ENCODE measurements at regions not wholly inside any gene's neighbourhood (a gene's known extent, or its start where the extent isn't known, plus 50 kb on each side); places are given as distances from the start of the nearest gene placed in this dataset.

DNA sequence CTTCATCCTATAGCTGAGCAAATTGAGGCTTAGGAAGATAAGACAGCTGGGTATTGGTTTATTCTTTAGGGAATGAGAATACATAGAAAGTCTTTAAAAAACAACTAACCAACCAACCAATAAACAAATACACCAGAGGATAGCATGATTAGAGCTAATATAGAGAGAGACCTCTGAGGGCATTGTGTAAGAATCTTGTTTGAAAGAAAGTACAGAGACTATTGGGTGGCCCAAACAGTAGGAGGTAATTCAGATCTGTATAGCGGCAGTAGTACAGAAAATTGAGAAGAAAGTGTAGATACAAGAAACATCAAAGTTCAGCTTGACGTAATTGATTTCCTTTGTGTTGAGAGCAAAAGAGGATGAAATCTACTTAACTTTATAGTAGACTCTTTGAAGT is 1951.0 kb upstream of the ADGRL3 start:
- intact Hi-C loops (cut with DNase I), result no loop called here
- Histone ChIP-seq H3K27me3 (no peaks in the 10 kb centered on the region), H3K36me3 (replicated peaks in 1 of 2) (no peaks in the 10 kb centered on the region), H3K9me3 (replicated peaks in 1 of 3) (no peaks in the 10 kb centered on the region), H3K4me1 (replicated peaks in 1 of 2) (no peaks in the 10 kb centered on the region), H3K27ac (no peak overlapping the region), H3K4me3 (no peak overlapping the region)
- TF ChIP-seq POLR2A (IDR thresholded peaks at IDR 0.05), result no peak
- TF ChIP-seq, protein P1, sequence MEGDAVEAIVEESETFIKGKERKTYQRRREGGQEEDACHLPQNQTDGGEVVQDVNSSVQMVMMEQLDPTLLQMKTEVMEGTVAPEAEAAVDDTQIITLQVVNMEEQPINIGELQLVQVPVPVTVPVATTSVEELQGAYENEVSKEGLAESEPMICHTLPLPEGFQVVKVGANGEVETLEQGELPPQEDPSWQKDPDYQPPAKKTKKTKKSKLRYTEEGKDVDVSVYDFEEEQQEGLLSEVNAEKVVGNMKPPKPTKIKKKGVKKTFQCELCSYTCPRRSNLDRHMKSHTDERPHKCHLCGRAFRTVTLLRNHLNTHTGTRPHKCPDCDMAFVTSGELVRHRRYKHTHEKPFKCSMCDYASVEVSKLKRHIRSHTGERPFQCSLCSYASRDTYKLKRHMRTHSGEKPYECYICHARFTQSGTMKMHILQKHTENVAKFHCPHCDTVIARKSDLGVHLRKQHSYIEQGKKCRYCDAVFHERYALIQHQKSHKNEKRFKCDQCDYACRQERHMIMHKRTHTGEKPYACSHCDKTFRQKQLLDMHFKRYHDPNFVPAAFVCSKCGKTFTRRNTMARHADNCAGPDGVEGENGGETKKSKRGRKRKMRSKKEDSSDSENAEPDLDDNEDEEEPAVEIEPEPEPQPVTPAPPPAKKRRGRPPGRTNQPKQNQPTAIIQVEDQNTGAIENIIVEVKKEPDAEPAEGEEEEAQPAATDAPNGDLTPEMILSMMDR (IDR thresholded peaks at IDR 0.05), result no peak
- 37 to 85% (median 51%) methylated on average over 2 of the region's 2 CpGs for WGBS, 4 donors
- no peak for DNase-seq

DNA sequence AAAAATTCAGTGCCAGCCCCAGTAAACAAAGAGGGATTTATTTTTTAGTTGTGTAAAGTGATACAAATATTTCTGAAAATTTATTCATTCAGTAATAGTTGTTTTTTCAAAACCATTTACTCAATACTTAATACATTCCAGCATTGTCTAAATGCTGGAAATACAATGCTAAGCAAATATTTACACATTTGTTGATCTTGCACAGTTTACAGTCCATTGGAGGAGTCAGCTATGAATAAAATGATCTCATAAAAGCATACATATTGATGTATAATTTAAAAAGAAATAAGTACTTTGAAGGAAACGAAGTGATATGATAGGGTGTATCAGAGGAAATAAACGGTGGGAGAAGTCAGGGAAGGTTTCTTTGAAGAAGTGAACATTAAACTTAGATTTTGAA is 1942.1 kb upstream of the ADGRL3 start:
- intact Hi-C loops (cut with DNase I), result no loop called here
- Histone ChIP-seq H3K9me3 (replicated peaks in 1 of 3) (no peaks in the 10 kb centered on the region), H3K27ac (no peak overlapping the region), H3K4me1 (replicated peaks in 1 of 2) (no peaks in the 10 kb centered on the region), H3K27me3 (no peaks in the 10 kb centered on the region), H3K4me3 (no peak overlapping the region), H3K36me3 (replicated peaks in 1 of 2) (no peaks in the 10 kb centered on the region)
- TF ChIP-seq POLR2A (IDR thresholded peaks at IDR 0.05), result no peak
- TF ChIP-seq, protein P1 (IDR thresholded peaks at IDR 0.05), result no peak
- WGBS, 4 donors, result 60 to 74% (median 73%) methylated on average over 2 of the region's 2 CpGs
- DNase-seq, result no peak

DNA sequence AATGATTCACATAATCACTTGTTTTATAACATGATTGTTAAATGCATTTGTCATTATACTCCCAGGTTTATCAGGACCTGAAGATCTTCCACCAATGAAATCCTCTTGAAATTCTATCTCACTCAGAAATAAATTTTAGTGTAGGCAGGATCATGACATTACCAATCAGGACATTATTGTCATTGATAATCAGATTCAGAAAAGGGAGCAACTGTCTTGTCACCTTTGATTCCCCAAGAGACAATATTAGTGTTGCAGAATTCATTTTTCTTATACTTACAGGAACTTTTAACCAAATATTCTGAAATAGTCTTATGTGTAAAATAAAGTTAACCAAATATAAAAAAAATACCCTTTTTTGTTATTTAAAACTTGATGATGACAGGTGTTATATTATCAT is 1892.5 kb upstream of the ADGRL3 start:
- H3K9me3 ChIP-seq (replicated peaks in 1 of 3), result peaks cover 0 to 6% (median 0%) of the 10 kb centered on the region in 3 donors
- no peaks in the 10 kb centered on the region for H3K27me3 ChIP-seq
- H3K36me3 ChIP-seq (replicated peaks in 1 of 2), result no peaks in the 10 kb centered on the region
- DNase-seq, result no peak
- no peak for TF ChIP-seq POLR2A (IDR thresholded peaks at IDR 0.05)
- TF ChIP-seq, protein P1 (IDR thresholded peaks at IDR 0.05), result no peak
- intact Hi-C loops (cut with DNase I), result no loop called here
- no peak overlapping the region for H3K27ac ChIP-seq
- no peak overlapping the region for H3K4me3 ChIP-seq
- no peaks in the 10 kb centered on the region for H3K4me1 ChIP-seq (replicated peaks in 1 of 2)

- no peak overlapping the region for H3K4me3 ChIP-seq
- TF ChIP-seq POLR2A (IDR thresholded peaks at IDR 0.05), result no peak
- TF ChIP-seq, protein P1 (IDR thresholded peaks at IDR 0.05), result no peak
- H3K4me1 ChIP-seq (replicated peaks in 1 of 2), result no peaks in the 10 kb centered on the region
- intact Hi-C loops (cut with DNase I), result no loop called here
- no peak for DNase-seq
- 0 to 78% (median 55%) methylated on average over 1 of the region's 1 CpG for WGBS, 4 donors
- H3K27me3 ChIP-seq, result no peaks in the 10 kb centered on the region
- H3K27ac ChIP-seq, result no peak overlapping the region
- no peaks in the 10 kb centered on the region for H3K36me3 ChIP-seq (replicated peaks in 1 of 2)
- peaks cover 0 to 6% (median 0%) of the 10 kb centered on the region in 3 donors for H3K9me3 ChIP-seq (replicated peaks in 1 of 3)
Observed at GRCh38 chr4:59314637-59315036, 1885.5 kb upstream of the ADGRL3 start.
